ENCODE measurements at regions not wholly inside any gene's neighbourhood (a gene's known extent, or its start where the extent isn't known, plus 50 kb on each side); places are given as distances from the start of the nearest gene placed in this dataset.
A peak's percentile ranks its signal among the peaks of the same experiment; 100 is the strongest.

DNA sequence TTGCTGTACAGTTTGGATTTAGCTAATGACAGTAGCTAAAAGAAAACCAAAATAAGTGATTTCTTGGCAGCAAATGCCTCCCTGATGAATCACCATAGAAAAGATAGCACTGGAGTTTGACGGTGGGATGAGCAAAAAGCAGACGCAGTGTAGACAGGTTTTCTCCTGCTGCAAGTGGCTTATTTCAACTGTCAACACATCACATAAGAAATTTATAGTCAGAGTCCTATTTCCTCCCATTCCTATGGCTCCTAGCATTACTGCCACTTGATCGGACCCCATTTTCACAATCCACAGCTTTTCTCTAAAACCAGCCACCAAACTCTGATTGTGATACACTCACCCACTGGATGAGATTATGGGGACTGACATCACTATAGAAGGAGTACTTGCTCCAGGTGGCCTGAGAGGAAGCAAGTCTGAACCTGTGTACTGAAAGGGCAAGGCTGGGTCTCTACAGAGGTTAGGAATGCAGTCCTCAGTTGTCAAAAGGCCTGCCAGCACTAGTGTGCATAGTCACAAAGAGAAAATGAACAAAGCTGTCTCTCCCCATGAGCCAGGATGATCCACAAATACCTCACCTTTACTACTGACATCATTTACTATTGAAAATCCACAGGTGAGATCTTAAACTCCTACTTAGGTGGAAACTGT is 359.8 kb downstream of the LTN1 start:
- H3K4me3 ChIP-seq: peak overlapping the region in 1 of 10 donors; percentile 0
- ATAC-seq: peak in 4 of 8 donors; percentile 21 to 51 (median 46)

DNA sequence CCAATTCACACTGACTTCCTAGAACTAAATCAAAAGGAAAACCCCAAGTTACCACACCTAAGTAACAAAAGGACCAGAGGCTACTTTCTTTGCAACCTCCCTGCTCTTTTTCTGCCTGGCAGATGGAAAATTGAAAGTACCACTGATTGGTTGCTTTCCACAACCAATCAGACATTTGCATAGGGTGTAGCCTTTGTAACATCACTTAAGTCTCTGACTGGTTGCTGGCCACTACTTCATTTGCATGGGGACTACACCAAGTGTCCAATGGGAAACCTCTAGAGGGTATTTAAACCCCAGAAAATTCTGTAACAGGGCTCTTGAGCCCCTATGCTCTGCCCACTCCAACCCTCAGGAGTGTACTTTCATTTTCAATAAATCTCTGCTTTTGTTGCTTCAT is 365.0 kb downstream of the LTN1 start:
- TF ChIP-seq, protein P1, sequence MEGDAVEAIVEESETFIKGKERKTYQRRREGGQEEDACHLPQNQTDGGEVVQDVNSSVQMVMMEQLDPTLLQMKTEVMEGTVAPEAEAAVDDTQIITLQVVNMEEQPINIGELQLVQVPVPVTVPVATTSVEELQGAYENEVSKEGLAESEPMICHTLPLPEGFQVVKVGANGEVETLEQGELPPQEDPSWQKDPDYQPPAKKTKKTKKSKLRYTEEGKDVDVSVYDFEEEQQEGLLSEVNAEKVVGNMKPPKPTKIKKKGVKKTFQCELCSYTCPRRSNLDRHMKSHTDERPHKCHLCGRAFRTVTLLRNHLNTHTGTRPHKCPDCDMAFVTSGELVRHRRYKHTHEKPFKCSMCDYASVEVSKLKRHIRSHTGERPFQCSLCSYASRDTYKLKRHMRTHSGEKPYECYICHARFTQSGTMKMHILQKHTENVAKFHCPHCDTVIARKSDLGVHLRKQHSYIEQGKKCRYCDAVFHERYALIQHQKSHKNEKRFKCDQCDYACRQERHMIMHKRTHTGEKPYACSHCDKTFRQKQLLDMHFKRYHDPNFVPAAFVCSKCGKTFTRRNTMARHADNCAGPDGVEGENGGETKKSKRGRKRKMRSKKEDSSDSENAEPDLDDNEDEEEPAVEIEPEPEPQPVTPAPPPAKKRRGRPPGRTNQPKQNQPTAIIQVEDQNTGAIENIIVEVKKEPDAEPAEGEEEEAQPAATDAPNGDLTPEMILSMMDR (IDR thresholded peaks at IDR 0.05): no peak
- no peak overlapping the region for H3K27ac ChIP-seq
- intact Hi-C loops (cut with DNase I): no loop called here
- no peak overlapping the region for H3K4me3 ChIP-seq
- H3K27me3 ChIP-seq: no peaks in the 10 kb centered on the region
- H3K36me3 ChIP-seq: no peaks in the 10 kb centered on the region
- peaks cover 0 to 11% (median 9%) of the 10 kb centered on the region in 9 donors for H3K4me1 ChIP-seq
- DNase-seq (no peak), ATAC-seq (no peak)
- H3K9me3 ChIP-seq: peaks cover 0 to 13% (median 0%) of the 10 kb centered on the region in 11 donors

More for the DNA sequence above, 359.8 kb downstream of the LTN1 start:
- Histone ChIP-seq H3K27me3 (no peaks in the 10 kb centered on the region), H3K4me1 (peaks cover 4 to 56% (median 30%) of the 10 kb centered on the region in 9 donors), H3K36me3 (no peaks in the 10 kb centered on the region), H3K27ac (peak overlapping the region; percentile 50 to 89 (median 80)), H3K9me3 (no peaks in the 10 kb centered on the region)
- intact Hi-C loops (cut with DNase I): loop anchor here in 4 of 10 donors (1.0 to 10.0 kb wide), 4 partner anchors 41 to 111 kb away; no protein-coding TSS in a partner anchor
- TF ChIP-seq, protein P1 (IDR thresholded peaks at IDR 0.05): no peak
- no peak for DNase-seq
- WGBS, 2 donors: 22 to 31% methylated on average over 3 of the region's 3 CpGs

DNA sequence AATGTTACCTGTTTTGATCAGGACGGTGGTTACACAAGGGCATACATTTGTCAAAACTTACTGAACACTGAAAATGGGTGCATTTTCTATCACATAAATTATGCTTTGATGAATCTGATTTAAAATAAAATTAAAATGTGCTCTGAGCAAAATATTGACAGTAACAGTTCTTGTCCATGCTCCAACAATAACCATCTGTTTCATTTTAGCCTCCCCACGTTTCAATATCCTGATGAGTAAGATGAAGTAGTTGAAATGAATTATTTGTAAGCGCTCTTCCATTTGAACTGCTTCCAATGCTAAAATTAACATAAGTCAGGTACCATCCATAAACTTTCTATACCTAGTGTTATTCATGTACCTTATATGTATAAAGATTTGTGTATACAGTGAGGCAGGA is 365.4 kb downstream of the LTN1 start:
- H3K4me1 ChIP-seq: peaks cover 0 to 6% (median 5%) of the 10 kb centered on the region in 9 donors
- H3K9me3 ChIP-seq: peaks cover 0 to 17% (median 0%) of the 10 kb centered on the region in 11 donors
- TF ChIP-seq, protein P1 (IDR thresholded peaks at IDR 0.05): no peak
- H3K27ac ChIP-seq: no peak overlapping the region
- no peak for DNase-seq
- intact Hi-C loops (cut with DNase I): no loop called here
- no peak overlapping the region for H3K4me3 ChIP-seq
- H3K27me3 ChIP-seq: no peaks in the 10 kb centered on the region
- ATAC-seq: no peak
- WGBS, 2 donors: 83 to 87% methylated on average over 3 of the region's 3 CpGs
- no peaks in the 10 kb centered on the region for H3K36me3 ChIP-seq

DNA sequence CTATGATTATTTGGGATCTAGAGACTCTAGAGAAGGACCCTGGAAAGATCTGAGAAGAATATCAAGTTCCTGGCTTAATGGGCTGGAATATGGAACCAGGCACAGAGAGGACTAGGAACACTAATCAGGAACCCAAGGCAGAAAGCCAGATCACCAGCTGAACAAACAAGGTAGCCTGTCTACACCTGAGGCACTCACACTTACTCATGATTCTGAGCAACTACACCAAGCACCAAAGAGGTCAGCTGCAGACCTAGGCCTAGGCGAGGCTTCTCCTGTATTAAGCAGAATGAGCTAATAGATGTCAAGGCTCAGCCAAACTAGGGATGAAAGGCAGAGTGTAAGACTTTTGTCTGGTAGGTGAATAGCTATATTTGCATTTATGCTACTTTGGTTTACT is 368.1 kb downstream of the LTN1 start:
- TF ChIP-seq, protein P1 (IDR thresholded peaks at IDR 0.05): no peak
- intact Hi-C loops (cut with DNase I): no loop called here
- 96 to 100% methylated on average over 1 of the region's 1 CpG for WGBS, 2 donors

More for the DNA sequence above, 368.1 kb downstream of the LTN1 start:
- Histone ChIP-seq H3K4me3 (no peak overlapping the region), H3K4me1 (no peaks in the 10 kb centered on the region), H3K27me3 (no peaks in the 10 kb centered on the region), H3K36me3 (no peaks in the 10 kb centered on the region), H3K27ac (no peak overlapping the region), H3K9me3 (peaks cover 0 to 18% (median 0%) of the 10 kb centered on the region in 11 donors)
- ATAC-seq: no peak
- no peak for DNase-seq

All from heart right ventricle (tissue), 16 donors.